ENCODE measurements at regions not wholly inside any gene's neighbourhood (a gene's known extent, or its start where the extent isn't known, plus 50 kb on each side); places are given as distances from the start of the nearest gene placed in this dataset.

- DNase-seq (ENCODE audit: low read depth, low spot score), result no peak
Measured at GRCh38 chr3:72376956-72377710, 471.1 kb downstream of the SHQ1 start.

GRCh38 chr3:72375237-72376076 is 472.8 kb downstream of the SHQ1 start:
- no peak for DNase-seq (ENCODE audit: low read depth, low spot score)

- DNase-seq (ENCODE audit: low read depth, low spot score), result no peak
Measured at GRCh38 chr3:72373139-72373538, 475.1 kb downstream of the SHQ1 start.

- no peak for DNase-seq (ENCODE audit: low read depth, low spot score)
Measured at GRCh38 chr3:72372161-72372560, 476.1 kb downstream of the SHQ1 start.

- no peak for DNase-seq (ENCODE audit: low read depth, low spot score)
Measured at GRCh38 chr3:72371431-72371830, 476.8 kb downstream of the SHQ1 start.

GRCh38 chr3:72370947-72371346 is 477.3 kb downstream of the SHQ1 start:
- DNase-seq (ENCODE audit: low read depth, low spot score), result no peak

- DNase-seq (ENCODE audit: low read depth, low spot score), result no peak
Measured at GRCh38 chr3:72369681-72370080, 478.6 kb downstream of the SHQ1 start.

- no peak for DNase-seq (ENCODE audit: low read depth, low spot score)
Measured at GRCh38 chr3:72368331-72368975, 479.8 kb downstream of the SHQ1 start.

- DNase-seq (ENCODE audit: low read depth, low spot score), result no peak
Measured at GRCh38 chr3:72361990-72362389, 486.3 kb downstream of the SHQ1 start.

GRCh38 chr3:72359743-72360142 is 488.5 kb downstream of the SHQ1 start:
- no peak for DNase-seq (ENCODE audit: low read depth, low spot score)

- DNase-seq (ENCODE audit: low read depth, low spot score), result no peak
Measured at GRCh38 chr3:72355168-72355567, 493.1 kb downstream of the SHQ1 start.

GRCh38 chr3:72354486-72354885 is 493.8 kb downstream of the SHQ1 start:
- DNase-seq (ENCODE audit: low read depth, low spot score), result no peak

GRCh38 chr3:72353236-72354128 is 494.8 kb downstream of the SHQ1 start:
- DNase-seq (ENCODE audit: low read depth, low spot score), result no peak

GRCh38 chr3:72352176-72352575 is 496.1 kb downstream of the SHQ1 start:
- DNase-seq (ENCODE audit: low read depth, low spot score), result no peak

GRCh38 chr3:72351536-72351935 is 496.7 kb downstream of the SHQ1 start:
- DNase-seq (ENCODE audit: low read depth, low spot score), result no peak

- no peak for DNase-seq (ENCODE audit: low read depth, low spot score)
Measured at GRCh38 chr3:72350761-72351505, 497.3 kb downstream of the SHQ1 start.

- DNase-seq (ENCODE audit: low read depth, low spot score), result no peak
Measured at GRCh38 chr3:72348357-72348756, 499.9 kb downstream of the SHQ1 start.

- no peak for DNase-seq (ENCODE audit: low read depth, low spot score)
Measured at GRCh38 chr3:72347819-72348319, 500.4 kb downstream of the SHQ1 start.

GRCh38 chr3:72346526-72346926 is 501.7 kb downstream of the SHQ1 start:
- no peak for DNase-seq (ENCODE audit: low read depth, low spot score)

- no peak for DNase-seq (ENCODE audit: low read depth, low spot score)
Measured at GRCh38 chr3:72345980-72346379, 502.3 kb downstream of the SHQ1 start.

Measured in activated CD4-positive, CD25-positive, alpha-beta regulatory T cell treated with anti-CD3 and anti-CD28 coated beads, Interleukin-2, amount 50 U/mL, for 16 hours (primary cell).